ENCODE measurements at regions not wholly inside any gene's neighbourhood (a gene's known extent, or its start where the extent isn't known, plus 50 kb on each side); places are given as distances from the start of the nearest gene placed in this dataset.
"Not testable (repeated sequence)": the region's sequence is repeated elsewhere in the genome, so short reads cannot be mapped to it uniquely, and the experiment has no call there.

DNA sequence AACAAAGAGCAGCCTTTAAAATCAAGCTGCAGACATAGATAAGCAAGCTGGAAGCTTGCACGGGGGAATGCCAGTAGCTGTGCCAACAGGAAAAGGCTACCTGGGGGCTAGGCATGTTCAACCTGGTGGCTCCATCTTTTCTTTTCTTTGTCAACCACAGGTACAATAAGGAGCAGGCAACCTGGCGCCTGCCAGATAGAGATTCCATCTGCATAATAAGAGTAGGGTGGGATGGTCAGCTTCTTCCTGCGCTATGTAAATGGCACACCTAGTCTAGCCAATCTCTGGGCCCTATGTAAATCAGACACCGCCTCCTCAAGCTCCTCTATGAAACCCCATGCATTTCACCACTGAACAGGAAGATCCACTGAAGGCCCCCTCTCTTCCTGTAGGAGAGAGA, 87.4 kb upstream of the PKP2 start:
- TF ChIP-seq, protein P1, sequence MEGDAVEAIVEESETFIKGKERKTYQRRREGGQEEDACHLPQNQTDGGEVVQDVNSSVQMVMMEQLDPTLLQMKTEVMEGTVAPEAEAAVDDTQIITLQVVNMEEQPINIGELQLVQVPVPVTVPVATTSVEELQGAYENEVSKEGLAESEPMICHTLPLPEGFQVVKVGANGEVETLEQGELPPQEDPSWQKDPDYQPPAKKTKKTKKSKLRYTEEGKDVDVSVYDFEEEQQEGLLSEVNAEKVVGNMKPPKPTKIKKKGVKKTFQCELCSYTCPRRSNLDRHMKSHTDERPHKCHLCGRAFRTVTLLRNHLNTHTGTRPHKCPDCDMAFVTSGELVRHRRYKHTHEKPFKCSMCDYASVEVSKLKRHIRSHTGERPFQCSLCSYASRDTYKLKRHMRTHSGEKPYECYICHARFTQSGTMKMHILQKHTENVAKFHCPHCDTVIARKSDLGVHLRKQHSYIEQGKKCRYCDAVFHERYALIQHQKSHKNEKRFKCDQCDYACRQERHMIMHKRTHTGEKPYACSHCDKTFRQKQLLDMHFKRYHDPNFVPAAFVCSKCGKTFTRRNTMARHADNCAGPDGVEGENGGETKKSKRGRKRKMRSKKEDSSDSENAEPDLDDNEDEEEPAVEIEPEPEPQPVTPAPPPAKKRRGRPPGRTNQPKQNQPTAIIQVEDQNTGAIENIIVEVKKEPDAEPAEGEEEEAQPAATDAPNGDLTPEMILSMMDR (IDR thresholded peaks at IDR 0.05; ENCODE audit: insufficient read depth, low read depth, low read length, missing control alignments) = no peak
- no peak overlapping the region for H3K4me3 ChIP-seq (ENCODE audit: low read depth, low read length)
- no peak for DNase-seq (ENCODE audit: low read depth)

- TF ChIP-seq, protein P1 (IDR thresholded peaks at IDR 0.05; ENCODE audit: insufficient read depth, low read depth, low read length, missing control alignments) = no peak
- DNase-seq (ENCODE audit: low read depth) = no peak
- H3K4me3 ChIP-seq (ENCODE audit: low read depth, low read length) = no peak overlapping the region
Measured at GRCh38 chr12:32983332-32983731, 86.8 kb upstream of the PKP2 start.

DNA sequence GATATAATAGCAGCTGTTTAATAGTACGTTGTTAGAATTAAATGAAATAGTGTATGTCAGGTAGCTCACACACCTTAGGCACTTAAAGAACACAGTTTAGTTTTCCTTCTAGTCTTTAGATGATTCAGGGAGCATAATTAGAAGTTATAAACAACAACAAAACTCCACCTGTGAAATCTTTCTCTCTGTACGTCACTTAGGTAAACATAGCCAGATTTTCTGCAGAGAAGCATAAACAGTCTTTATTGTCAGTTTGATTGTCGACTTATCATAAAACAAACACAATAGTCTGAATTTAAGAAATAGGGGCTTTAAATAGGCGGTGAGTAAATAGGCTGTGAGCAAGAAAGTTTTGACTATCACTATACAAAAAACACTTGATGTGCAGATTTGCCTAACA, 84.6 kb upstream of the PKP2 start:
- H3K4me3 ChIP-seq (ENCODE audit: low read depth, low read length) = no peak overlapping the region
- TF ChIP-seq, protein P1 (IDR thresholded peaks at IDR 0.05; ENCODE audit: insufficient read depth, low read depth, low read length, missing control alignments) = no peak
- DNase-seq (ENCODE audit: low read depth) = no peak

GRCh38 chr12:32975122-32975521, 78.5 kb upstream of the PKP2 start:
- TF ChIP-seq, protein P1 (IDR thresholded peaks at IDR 0.05; ENCODE audit: insufficient read depth, low read depth, low read length, missing control alignments) = no peak
- no peak for DNase-seq (ENCODE audit: low read depth)
- no peak overlapping the region for H3K4me3 ChIP-seq (ENCODE audit: low read depth, low read length)

DNA sequence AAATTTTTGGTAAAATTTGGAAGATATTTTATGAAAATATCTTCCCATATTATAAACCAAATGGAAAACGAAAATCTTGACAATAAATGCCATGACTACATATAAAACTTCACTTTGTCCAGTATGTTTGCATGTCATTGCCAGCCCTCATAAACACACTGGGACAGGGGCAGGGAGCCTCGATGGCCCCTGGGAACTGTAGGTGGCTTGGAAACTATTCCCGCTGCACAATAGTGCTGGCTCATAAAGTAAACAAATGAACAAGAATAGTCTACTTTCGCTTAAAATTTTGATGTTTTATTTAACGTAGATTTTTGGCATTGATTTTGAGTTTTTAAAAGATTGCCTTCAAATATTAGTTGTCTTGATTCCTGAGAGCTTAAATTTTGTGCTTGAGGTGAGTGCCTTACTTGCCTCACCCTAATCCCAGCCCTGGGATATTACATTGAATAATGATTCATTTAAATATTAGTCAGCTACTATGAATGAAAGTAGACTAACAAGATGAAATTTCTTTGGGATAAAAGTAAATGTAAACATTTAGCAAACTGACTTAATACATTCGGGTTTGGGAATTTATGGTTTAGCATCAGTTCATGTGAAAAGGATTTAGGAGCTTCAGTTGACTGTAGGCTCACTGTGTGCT, 74.0 kb upstream of the PKP2 start:
- TF ChIP-seq, protein P1 (IDR thresholded peaks at IDR 0.05; ENCODE audit: insufficient read depth, low read depth, low read length, missing control alignments) = no peak
- no peak overlapping the region for H3K4me3 ChIP-seq (ENCODE audit: low read depth, low read length)
- DNase-seq (ENCODE audit: low read depth) = no peak

GRCh38 chr12:32964981-32965585, 68.5 kb upstream of the PKP2 start:
- TF ChIP-seq, protein P1 (IDR thresholded peaks at IDR 0.05; ENCODE audit: insufficient read depth, low read depth, low read length, missing control alignments) = no peak
- no peak overlapping the region for H3K4me3 ChIP-seq (ENCODE audit: low read depth, low read length)
- DNase-seq (ENCODE audit: low read depth) = no peak

- not testable (repeated sequence) for DNase-seq (ENCODE audit: low read depth); H3K4me3 ChIP-seq (ENCODE audit: low read depth, low read length)
Measured at GRCh38 chr12:32956418-32956817, 59.8 kb upstream of the PKP2 start.

All from GM12865 (cell line).